Trophoblast cell (in vitro differentiated cells and primary cell): ENCODE measurements at regions not wholly inside any gene's neighbourhood (a gene's known extent, or its start where the extent isn't known, plus 50 kb on each side); places are given as distances from the start of the nearest gene placed in this dataset.
A peak's percentile ranks its signal among the peaks of the same experiment; 100 is the strongest.

ENCODE experiments used
- DNase-seq, 2 donors: peaks; one replicate each; pipeline ENCODE4 v3.0.0-alpha.2; 2016
- H2AFZ ChIP-seq: 2 replicates; pipeline ENCODE4 v1.6.1; 2013; ENCODE audit warnings: low read length, moderate library complexity, mild to moderate bottlenecking; ENCODE audit not compliant: insufficient read depth, poor library complexity
- H2AK5ac ChIP-seq: 2 replicates; pipeline ENCODE4 v1.6.1; 2013; ENCODE audit warnings: mild to moderate bottlenecking, low read length
- H2BK120ac ChIP-seq: 2 replicates; pipeline ENCODE4 v1.6.1; 2013; ENCODE audit warnings: low read length, mild to moderate bottlenecking, moderate library complexity; ENCODE audit not compliant: insufficient read depth, poor library complexity
- H2BK12ac ChIP-seq: 2 replicates; pipeline ENCODE4 v1.6.1; 2013; ENCODE audit warnings: mild to moderate bottlenecking, low read length, moderate library complexity
- H2BK5ac ChIP-seq: 2 replicates; pipeline ENCODE4 v1.6.1; 2013; ENCODE audit warnings: low read length, low read depth, moderate library complexity, mild to moderate bottlenecking; ENCODE audit not compliant: poor library complexity
- H3K14ac ChIP-seq: 2 replicates; pipeline ENCODE4 v1.6.1; 2013; ENCODE audit warnings: mild to moderate bottlenecking, low read length
- H3K18ac ChIP-seq: 2 replicates; pipeline ENCODE4 v1.6.1; 2013; ENCODE audit warnings: mild to moderate bottlenecking, low read length
- H3K23ac ChIP-seq: 2 replicates; pipeline ENCODE4 v1.6.1; 2013; ENCODE audit warnings: low read length
- H3K27ac ChIP-seq: 2 replicates; pipeline ENCODE4 v1.5.1; 2013; ENCODE audit warnings: low read depth, mild to moderate bottlenecking, inconsistent platforms, low read length, moderate library complexity
- H3K27me3 ChIP-seq: 2 replicates; pipeline ENCODE4 v1.6.1; 2013; ENCODE audit warnings: inconsistent platforms, mild to moderate bottlenecking, low read length, moderate library complexity; ENCODE audit not compliant: insufficient read depth
- H3K36me3 ChIP-seq, 2 experiments: 1 replicate in 1 of 2; 2 replicates in 1 of 2; pipeline ENCODE4 v1.6.1; 2013; ENCODE audit warnings: low read length in 2 of 2, mild to moderate bottlenecking in 2 of 2, moderate library complexity in 1 of 2; ENCODE audit not compliant: insufficient read depth in 2 of 2, control insufficient read depth in 1 of 2
- H3K4ac ChIP-seq: 2 replicates; pipeline ENCODE4 v1.6.1; 2013; ENCODE audit warnings: low read depth, mild to moderate bottlenecking, low read length, moderate library complexity
- H3K4me1 ChIP-seq, 2 experiments: 1 replicate in 1 of 2; 2 replicates in 1 of 2; pipeline ENCODE4 v1.6.1; 2013; ENCODE audit warnings: low read length in 2 of 2, mild to moderate bottlenecking in 2 of 2, moderate library complexity in 1 of 2; ENCODE audit not compliant: insufficient read depth in 2 of 2, control insufficient read depth in 1 of 2
- H3K4me2 ChIP-seq: 2 replicates; pipeline ENCODE4 v1.6.1; 2013; ENCODE audit warnings: inconsistent platforms, mild to moderate bottlenecking, low read length, moderate library complexity
- H3K4me3 ChIP-seq: 2 replicates; pipeline ENCODE4 v1.5.1; 2013; ENCODE audit warnings: mild to moderate bottlenecking, low read depth, low read length, inconsistent platforms
- H3K79me1 ChIP-seq: one replicate; pipeline ENCODE4 v1.6.1; 2013; ENCODE audit warnings: low read length
- H3K79me2 ChIP-seq: 2 replicates; pipeline ENCODE4 v1.6.1; 2013; ENCODE audit warnings: low read length, mild to moderate bottlenecking; ENCODE audit not compliant: control insufficient read depth, insufficient read depth, poor library complexity
- H3K9ac ChIP-seq: 2 replicates; pipeline ENCODE4 v1.6.1; 2013; ENCODE audit warnings: mild to moderate bottlenecking, low read length
- H3K9me3 ChIP-seq: 2 replicates; pipeline ENCODE4 v1.6.1; 2013; ENCODE audit warnings: low read depth, mild to moderate bottlenecking, control low read depth, inconsistent platforms, low read length; ENCODE audit not compliant: insufficient read depth
- H4K12ac ChIP-seq: 2 replicates; pipeline ENCODE4 v1.6.1; 2013; ENCODE audit warnings: low read depth, mild to moderate bottlenecking, low read length, moderate library complexity
- H4K8ac ChIP-seq: 2 replicates; pipeline ENCODE4 v1.6.1; 2013; ENCODE audit warnings: low read depth, mild to moderate bottlenecking, low read length, moderate library complexity
- H4K91ac ChIP-seq: one replicate; pipeline ENCODE4 v1.6.1; 2013; ENCODE audit warnings: low read depth, mild to moderate bottlenecking, low read length, moderate library complexity
- WGBS: extraction: QIAGEN DNeasy Blood & Tissue Kit; methylation state at CpG from one replicate; pipeline ENCODE4 v1.1.7; 2013; ENCODE audit warnings: missing lambda C conversion rate; ENCODE audit not compliant: insufficient read length, insufficient coverage; ENCODE audit errors: extremely low coverage; 5-methylcytosine and 5-hydroxymethylcytosine counted together

DNA sequence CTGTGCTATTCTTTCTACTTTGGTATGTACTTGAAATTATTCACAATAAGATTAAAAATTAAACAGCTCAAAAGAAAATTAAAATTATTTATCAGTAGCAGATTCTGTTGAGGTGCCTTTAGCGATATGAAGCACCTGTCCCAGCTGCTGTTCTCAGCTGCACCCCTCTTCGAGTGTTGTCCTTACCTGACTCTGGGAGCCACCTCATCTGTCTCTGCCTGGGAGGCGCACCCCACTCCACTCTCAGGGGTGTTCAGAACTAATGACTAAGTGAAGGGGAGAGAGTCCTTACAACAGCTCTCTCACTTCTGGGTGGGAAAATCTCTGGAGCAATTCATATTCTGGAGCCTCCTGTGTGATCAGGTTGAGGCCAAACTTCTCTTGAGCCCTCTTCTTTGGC lies 745.7 kb downstream of the RFPL4B start:
- Histone ChIP-seq H3K4ac (no peak overlapping the region), H3K4me2 (no peak overlapping the region), H4K12ac (no peak overlapping the region)

DNA sequence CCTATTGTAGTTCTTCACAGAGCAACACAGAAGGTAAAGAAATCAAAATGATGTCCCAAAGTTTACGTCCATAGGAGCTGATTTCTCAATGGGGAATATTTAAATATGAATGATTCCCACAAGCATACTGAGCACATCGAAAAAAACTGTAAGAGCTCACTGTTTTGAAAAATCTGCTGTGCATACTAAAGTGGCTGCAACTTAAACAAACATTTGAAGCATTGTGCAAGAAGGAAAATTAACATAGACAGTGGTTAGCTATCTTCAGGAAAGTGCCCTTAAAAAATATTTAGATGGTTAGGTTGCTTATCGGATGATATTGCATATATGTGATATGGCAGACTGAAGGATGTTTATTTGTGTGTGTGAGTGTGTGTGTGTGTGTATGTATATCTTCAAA lies 747.6 kb downstream of the RFPL4B start:
- Histone ChIP-seq H2AFZ (no peak overlapping the region), H2AK5ac (no peak overlapping the region), H3K4ac (no peak overlapping the region), H3K23ac (no peak overlapping the region), H3K4me1 (no peaks in the 10 kb centered on the region), H3K79me1 (peaks cover 2% of the 10 kb centered on the region), H4K91ac (no peak overlapping the region), H3K18ac (no peak overlapping the region), H3K27ac (no peak overlapping the region), H3K4me3 (no peak overlapping the region), H2BK5ac (no peak overlapping the region), H3K79me2 (no peaks in the 10 kb centered on the region), H4K8ac (no peak overlapping the region), H3K9ac (no peak overlapping the region), H2BK12ac (no peak overlapping the region), H3K14ac (no peak overlapping the region), H3K27me3 (no peaks in the 10 kb centered on the region), H3K9me3 (no peaks in the 10 kb centered on the region), H3K4me2 (no peak overlapping the region), H4K12ac (no peak overlapping the region), H2BK120ac (no peak overlapping the region), H3K36me3 (no peaks in the 10 kb centered on the region)
- no CpG with 5 or more reads among the region's 3 CpGs for WGBS
- DNase-seq: no peak

More for the DNA sequence above, 745.7 kb downstream of the RFPL4B start:
- Histone ChIP-seq H3K79me1 (peaks cover 2% of the 10 kb centered on the region), H2AFZ (no peak overlapping the region), H3K36me3 (no peaks in the 10 kb centered on the region), H4K8ac (no peak overlapping the region), H3K27me3 (no peaks in the 10 kb centered on the region), H3K14ac (no peak overlapping the region), H2BK120ac (no peak overlapping the region), H3K9ac (no peak overlapping the region), H2BK12ac (peak overlapping the region; percentile 61), H3K4me3 (no peak overlapping the region), H3K4me1 (no peaks in the 10 kb centered on the region), H3K27ac (no peak overlapping the region), H3K23ac (no peak overlapping the region), H3K79me2 (no peaks in the 10 kb centered on the region), H3K18ac (no peak overlapping the region), H4K91ac (no peak overlapping the region), H3K9me3 (no peaks in the 10 kb centered on the region), H2BK5ac (no peak overlapping the region), H2AK5ac (no peak overlapping the region)
- no peak for DNase-seq
- WGBS: no CpG with 5 or more reads among the region's 3 CpGs

DNA sequence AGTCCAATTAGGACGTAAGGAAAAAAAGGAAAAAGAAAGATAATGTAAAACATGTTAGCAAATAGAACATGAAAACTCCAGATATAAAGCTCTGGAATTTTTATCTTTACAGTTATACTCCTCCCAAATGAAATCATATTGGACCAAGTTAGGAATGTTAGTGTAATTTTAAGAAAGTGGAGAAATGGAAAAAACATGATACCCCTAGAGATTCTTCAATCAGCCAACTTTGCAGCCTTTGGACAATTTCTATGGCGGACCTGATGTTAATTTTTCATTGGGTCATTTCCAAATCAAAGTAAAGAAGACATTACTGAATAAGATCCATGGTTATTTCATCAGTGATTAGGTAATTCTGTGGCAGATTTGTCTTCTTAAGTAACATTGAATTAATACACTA lies 748.7 kb downstream of the RFPL4B start:
- Histone ChIP-seq H3K23ac (no peak overlapping the region), H3K9ac (no peak overlapping the region), H2BK120ac (no peak overlapping the region), H3K18ac (no peak overlapping the region), H3K36me3 (no peaks in the 10 kb centered on the region), H3K27ac (no peak overlapping the region), H3K9me3 (no peaks in the 10 kb centered on the region), H3K4ac (no peak overlapping the region), H2AFZ (no peak overlapping the region), H4K12ac (no peak overlapping the region), H3K4me1 (no peaks in the 10 kb centered on the region), H3K14ac (no peak overlapping the region), H4K8ac (no peak overlapping the region), H3K27me3 (no peaks in the 10 kb centered on the region), H2BK12ac (no peak overlapping the region), H4K91ac (no peak overlapping the region), H3K79me2 (no peaks in the 10 kb centered on the region), H3K79me1 (peaks cover 2% of the 10 kb centered on the region), H3K4me2 (no peak overlapping the region), H3K4me3 (no peak overlapping the region), H2AK5ac (no peak overlapping the region), H2BK5ac (no peak overlapping the region)
- no CpG with 5 or more reads among the region's 2 CpGs for WGBS
- DNase-seq: no peak

DNA sequence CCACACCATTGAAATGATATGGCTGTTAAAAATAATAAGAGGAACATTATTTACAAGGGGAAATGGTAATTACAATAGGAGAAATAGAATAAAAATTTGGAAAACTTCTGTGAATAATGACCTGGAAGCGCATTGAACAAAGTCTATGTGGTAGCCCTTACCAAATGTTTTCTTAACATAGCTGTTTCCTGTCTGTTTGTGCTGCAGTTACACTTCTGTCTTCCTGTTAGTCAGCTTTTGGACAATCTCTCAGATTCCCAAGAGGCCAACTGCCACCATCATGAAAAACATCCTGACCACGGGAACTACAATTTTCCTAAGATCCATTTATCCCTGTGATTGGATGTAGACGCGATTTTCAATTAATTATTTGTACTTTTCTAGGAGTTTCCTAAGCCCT lies 754.4 kb upstream of the MARCKS start:
- peaks cover 3% of the 10 kb centered on the region for H3K79me1 ChIP-seq
- H3K18ac ChIP-seq: no peak overlapping the region
- H3K23ac ChIP-seq: no peak overlapping the region
- H3K9ac ChIP-seq: no peak overlapping the region
- no peak overlapping the region for H4K8ac ChIP-seq
- no peaks in the 10 kb centered on the region for H3K36me3 ChIP-seq
- DNase-seq: no peak
- H3K4me2 ChIP-seq: no peak overlapping the region
- no peak overlapping the region for H3K4me3 ChIP-seq
- H2AFZ ChIP-seq: no peak overlapping the region
- no peaks in the 10 kb centered on the region for H3K9me3 ChIP-seq
- no peaks in the 10 kb centered on the region for H3K27me3 ChIP-seq
- peak overlapping the region; percentile 3 for H3K27ac ChIP-seq
- H3K14ac ChIP-seq: no peak overlapping the region
- peaks cover 0 to 2% of the 10 kb centered on the region in 2 experiments for H3K4me1 ChIP-seq
- no peak overlapping the region for H2BK5ac ChIP-seq
- no peak overlapping the region for H2AK5ac ChIP-seq
- no peaks in the 10 kb centered on the region for H3K79me2 ChIP-seq
- H4K12ac ChIP-seq: no peak overlapping the region
- H2BK12ac ChIP-seq: no peak overlapping the region
- H4K91ac ChIP-seq: no peak overlapping the region
- no peak overlapping the region for H3K4ac ChIP-seq
- WGBS: no CpG with 5 or more reads among the region's 4 CpGs
- H2BK120ac ChIP-seq: no peak overlapping the region
